ENCODE measurements at regions not wholly inside any gene's neighbourhood (a gene's known extent, or its start where the extent isn't known, plus 50 kb on each side); places are given as distances from the start of the nearest gene placed in this dataset.

GRCh38 chr2:111653913-111654312, 230.1 kb downstream of the ANAPC1 start:
- TF ChIP-seq POLR2A (IDR thresholded peaks at IDR 0.05) (no peak), POLR2AphosphoS5 (IDR thresholded peaks at IDR 0.05) (no peak)

Measured in gastroesophageal sphincter (tissue), 2 donors.